ENCODE measurements at regions not wholly inside any gene's neighbourhood (a gene's known extent, or its start where the extent isn't known, plus 50 kb on each side); places are given as distances from the start of the nearest gene placed in this dataset.

DNA sequence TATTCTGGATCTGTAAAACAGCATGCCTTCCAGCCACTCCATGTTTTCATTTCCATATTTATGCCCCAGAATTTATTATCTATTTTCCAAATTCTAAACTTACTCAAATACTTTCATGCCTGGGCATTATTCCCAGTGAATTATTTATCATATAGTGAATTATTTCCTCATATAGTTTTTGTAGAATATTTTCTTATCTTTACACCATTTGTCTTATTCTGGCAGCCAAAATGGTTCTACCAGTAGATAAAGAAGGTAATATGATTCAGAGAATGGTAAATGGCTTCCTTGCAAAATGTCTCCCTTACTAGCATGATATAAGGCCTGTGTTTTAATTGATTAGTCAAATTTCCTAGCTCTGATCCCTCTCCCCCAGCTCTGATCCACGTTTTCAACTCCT, 305.8 kb downstream of the SPRY2 start:
- DNase-seq: no peak
- no peaks in the 10 kb centered on the region for H3K4me1 Mint-ChIP-seq
- no peaks in the 10 kb centered on the region for H3K36me3 Mint-ChIP-seq (ENCODE audit: low read depth)
- H3K27ac Mint-ChIP-seq: no peak overlapping the region
- no peaks in the 10 kb centered on the region for H3K27me3 Mint-ChIP-seq
- no peak overlapping the region for H3K4me3 Mint-ChIP-seq
- POLR2A ChIA-PET: no interaction called here
- no peaks in the 10 kb centered on the region for H3K9me3 Mint-ChIP-seq
- CTCF ChIA-PET: no interaction called here

GRCh38 chr13:80033951-80034350, 307.0 kb downstream of the SPRY2 start:
- no peak overlapping the region for H3K4me3 Mint-ChIP-seq
- no peak for DNase-seq
- H3K27ac Mint-ChIP-seq: no peak overlapping the region
- ChIA-PET POLR2A (no interaction called here), CTCF (no interaction called here)
- no peaks in the 10 kb centered on the region for H3K9me3 Mint-ChIP-seq
- no peaks in the 10 kb centered on the region for H3K27me3 Mint-ChIP-seq
- H3K36me3 Mint-ChIP-seq (ENCODE audit: low read depth): no peaks in the 10 kb centered on the region
- no peaks in the 10 kb centered on the region for H3K4me1 Mint-ChIP-seq

DNA sequence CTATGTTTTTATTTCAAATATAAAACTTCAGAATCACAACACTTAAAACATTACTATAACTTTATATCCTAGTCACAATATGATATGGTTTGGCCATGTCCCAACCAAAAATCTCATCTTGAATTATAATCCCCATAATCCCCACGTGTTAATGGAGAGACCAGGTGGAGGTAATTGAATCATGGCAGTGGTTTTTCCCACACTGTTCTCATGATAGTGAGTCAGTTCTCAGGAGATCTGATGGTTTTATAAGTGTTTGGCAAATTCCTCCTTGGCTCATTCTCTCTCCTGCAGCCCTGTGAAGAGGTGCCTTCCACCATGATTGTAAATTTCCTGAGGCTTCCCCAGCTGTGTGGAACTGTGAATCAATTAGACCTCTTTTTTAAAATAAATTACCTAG, 307.6 kb downstream of the SPRY2 start:
- ChIA-PET POLR2A (no interaction called here), CTCF (no interaction called here)
- no peaks in the 10 kb centered on the region for H3K9me3 Mint-ChIP-seq

DNA sequence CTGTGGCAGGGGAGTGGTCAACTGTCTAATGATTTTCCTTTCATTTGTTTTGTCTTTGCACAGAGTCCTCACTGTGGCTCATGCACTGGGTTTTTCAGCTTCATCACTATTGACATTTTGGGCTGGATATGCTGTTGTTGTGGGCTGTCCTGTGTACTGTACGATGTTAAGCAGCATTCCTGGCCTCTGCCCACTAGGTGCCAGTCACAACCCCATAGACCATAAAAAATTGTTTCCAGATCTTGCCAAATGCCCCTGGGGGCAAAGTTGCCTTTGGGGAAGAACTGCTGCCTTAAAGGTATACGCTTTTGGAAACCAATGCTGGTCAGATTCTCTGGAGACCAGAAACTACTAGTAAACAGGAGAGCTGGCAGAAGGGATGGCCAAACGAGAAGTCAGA, 310.4 kb downstream of the SPRY2 start:
- no peak overlapping the region for H3K4me3 Mint-ChIP-seq
- no peaks in the 10 kb centered on the region for H3K27me3 Mint-ChIP-seq
- no peaks in the 10 kb centered on the region for H3K4me1 Mint-ChIP-seq
- H3K27ac Mint-ChIP-seq: no peak overlapping the region
- no peaks in the 10 kb centered on the region for H3K36me3 Mint-ChIP-seq (ENCODE audit: low read depth)
- ChIA-PET CTCF (no interaction called here), POLR2A (no interaction called here)
- no peak for DNase-seq
- H3K9me3 Mint-ChIP-seq: no peaks in the 10 kb centered on the region

More for the DNA sequence above, 307.6 kb downstream of the SPRY2 start:
- no peaks in the 10 kb centered on the region for H3K4me1 Mint-ChIP-seq
- H3K4me3 Mint-ChIP-seq: no peak overlapping the region
- no peaks in the 10 kb centered on the region for H3K36me3 Mint-ChIP-seq (ENCODE audit: low read depth)
- no peak for DNase-seq
- no peak overlapping the region for H3K27ac Mint-ChIP-seq
- H3K27me3 Mint-ChIP-seq: no peaks in the 10 kb centered on the region

- H3K9me3 Mint-ChIP-seq: no peaks in the 10 kb centered on the region
- CTCF ChIA-PET: no interaction called here
- H3K27ac Mint-ChIP-seq: no peak overlapping the region
- H3K36me3 Mint-ChIP-seq (ENCODE audit: low read depth): no peaks in the 10 kb centered on the region
- POLR2A ChIA-PET: no interaction called here
- no peaks in the 10 kb centered on the region for H3K4me1 Mint-ChIP-seq
- no peak for DNase-seq
- no peaks in the 10 kb centered on the region for H3K27me3 Mint-ChIP-seq
- H3K4me3 Mint-ChIP-seq: no peak overlapping the region
Measured at GRCh38 chr13:80029170-80029569, 311.8 kb downstream of the SPRY2 start.

GRCh38 chr13:80022146-80022545, 318.8 kb downstream of the SPRY2 start:
- Mint-ChIP-seq H3K9me3 (no peaks in the 10 kb centered on the region), H3K27ac (no peak overlapping the region), H3K4me1 (no peaks in the 10 kb centered on the region), H3K36me3 (ENCODE audit: low read depth) (no peaks in the 10 kb centered on the region), H3K4me3 (no peak overlapping the region), H3K27me3 (no peaks in the 10 kb centered on the region)
- ChIA-PET POLR2A (no interaction called here), CTCF (no interaction called here)
- no peak for DNase-seq

DNA sequence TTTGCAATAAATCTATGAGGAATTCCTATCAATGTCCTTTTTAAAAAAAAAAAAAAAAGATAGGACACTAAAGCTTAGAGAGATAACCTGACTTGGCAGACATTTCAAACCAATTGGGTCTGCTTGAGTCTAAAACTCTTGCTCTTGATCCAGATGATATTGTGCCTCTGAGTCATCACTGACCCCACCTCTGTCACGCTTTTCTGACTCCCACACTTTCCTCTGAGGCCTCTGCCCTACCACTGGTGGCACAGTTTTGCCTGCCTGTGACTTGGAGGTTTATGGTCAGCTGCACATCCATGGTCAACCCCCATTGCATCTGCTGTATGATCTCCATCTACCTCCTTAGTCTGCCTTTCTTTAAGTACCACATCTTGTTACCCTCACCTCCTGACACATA, 328.7 kb downstream of the SPRY2 start:
- DNase-seq: no peak
- Mint-ChIP-seq H3K4me1 (no peaks in the 10 kb centered on the region), H3K27me3 (no peaks in the 10 kb centered on the region), H3K36me3 (ENCODE audit: low read depth) (no peaks in the 10 kb centered on the region), H3K27ac (no peak overlapping the region), H3K9me3 (no peaks in the 10 kb centered on the region), H3K4me3 (no peak overlapping the region)
- POLR2A ChIA-PET: no interaction called here
- CTCF ChIA-PET: no interaction called here

DNA sequence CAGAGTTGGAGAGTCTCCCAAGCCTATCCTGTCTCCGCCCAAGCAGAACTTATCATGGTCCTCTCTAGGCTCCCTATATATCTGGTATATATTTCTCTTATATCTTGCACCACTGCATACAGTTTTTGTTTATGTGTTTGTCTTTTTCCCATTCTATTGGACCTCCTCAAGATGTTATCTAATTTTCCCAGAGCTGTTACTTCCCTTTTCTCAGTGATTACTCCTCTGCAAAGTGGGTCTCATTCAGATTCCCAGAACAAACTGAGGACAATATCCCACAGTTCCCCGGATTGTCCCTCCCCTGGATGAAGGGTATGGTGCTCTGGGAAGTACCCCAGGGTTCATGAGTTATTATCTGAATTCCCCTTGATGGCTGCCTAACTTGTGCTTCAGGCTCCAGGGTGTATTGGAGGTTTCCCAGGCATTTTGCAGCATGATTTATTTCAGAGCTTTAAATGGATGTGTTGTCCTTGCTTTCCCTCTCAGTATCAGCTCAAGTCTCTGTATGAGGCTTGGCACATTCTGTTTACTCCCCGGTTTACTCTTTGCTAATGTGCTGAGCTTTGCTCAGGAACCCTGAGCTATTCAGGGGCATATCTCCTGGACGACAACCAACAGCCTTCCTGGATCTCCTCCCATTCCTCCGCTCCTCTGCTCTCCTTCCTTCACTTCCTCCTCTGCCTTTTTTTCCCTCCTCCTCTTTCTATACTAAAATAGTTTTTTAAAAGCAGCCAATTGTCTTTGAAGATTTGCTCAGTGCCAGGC, 329.3 kb downstream of the SPRY2 start:
- no peak for DNase-seq
- no peak overlapping the region for H3K27ac Mint-ChIP-seq
- H3K36me3 Mint-ChIP-seq (ENCODE audit: low read depth): no peaks in the 10 kb centered on the region
- H3K4me1 Mint-ChIP-seq: no peaks in the 10 kb centered on the region
- H3K9me3 Mint-ChIP-seq: no peaks in the 10 kb centered on the region
- no peak overlapping the region for H3K4me3 Mint-ChIP-seq
- no peaks in the 10 kb centered on the region for H3K27me3 Mint-ChIP-seq
- ChIA-PET POLR2A (no interaction called here), CTCF (no interaction called here)

DNA sequence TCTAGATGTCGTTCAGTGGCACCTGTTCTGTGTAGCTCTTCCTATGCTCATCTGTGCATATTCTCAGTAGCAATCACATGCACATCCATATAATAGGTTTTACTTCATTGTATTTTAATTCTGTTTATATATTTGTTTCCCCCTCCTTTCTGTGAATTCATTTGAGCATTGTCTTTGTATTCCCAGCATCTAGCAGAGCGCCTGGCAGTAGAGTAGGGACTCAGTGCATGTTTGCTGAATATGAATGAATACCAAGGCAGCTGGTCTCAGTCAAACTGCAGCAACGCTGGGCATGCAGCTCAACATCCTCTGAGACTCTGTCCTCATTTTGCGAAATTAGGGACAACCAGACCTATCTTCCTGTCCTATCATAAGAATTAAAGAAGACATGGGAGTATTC, 330.1 kb downstream of the SPRY2 start:
- Mint-ChIP-seq H3K9me3 (no peaks in the 10 kb centered on the region), H3K27me3 (no peaks in the 10 kb centered on the region), H3K36me3 (ENCODE audit: low read depth) (no peaks in the 10 kb centered on the region), H3K4me3 (no peak overlapping the region), H3K4me1 (no peaks in the 10 kb centered on the region), H3K27ac (no peak overlapping the region)
- POLR2A ChIA-PET: no interaction called here
- CTCF ChIA-PET: no interaction called here
- DNase-seq: no peak

- Mint-ChIP-seq H3K27me3 (no peaks in the 10 kb centered on the region), H3K4me1 (no peaks in the 10 kb centered on the region), H3K9me3 (no peaks in the 10 kb centered on the region), H3K36me3 (ENCODE audit: low read depth) (no peaks in the 10 kb centered on the region), H3K4me3 (no peak overlapping the region), H3K27ac (no peak overlapping the region)
- POLR2A ChIA-PET: no interaction called here
- DNase-seq: no peak
- CTCF ChIA-PET: no interaction called here
Measured at GRCh38 chr13:80010286-80010831, 330.6 kb downstream of the SPRY2 start.

DNA sequence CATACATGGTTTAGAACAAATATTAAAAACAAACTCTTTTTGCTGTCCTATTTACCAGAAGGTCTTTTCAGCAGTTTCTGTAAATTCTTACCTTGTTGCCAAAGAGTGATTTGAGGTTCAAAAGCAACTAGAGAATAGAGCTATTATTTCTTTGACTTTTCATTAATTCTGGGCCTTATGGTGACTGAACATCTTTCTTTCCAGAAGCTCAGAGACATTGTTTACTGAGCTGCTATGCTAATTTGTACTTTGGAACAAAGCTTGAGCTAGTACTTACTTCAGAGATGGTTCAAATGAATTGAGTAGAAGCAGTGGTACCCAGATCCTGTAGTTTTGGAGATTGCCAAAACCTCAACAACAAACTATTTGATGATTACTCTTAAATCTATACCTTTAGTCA, 331.2 kb downstream of the SPRY2 start:
- no peaks in the 10 kb centered on the region for H3K36me3 Mint-ChIP-seq (ENCODE audit: low read depth)
- H3K27ac Mint-ChIP-seq: no peak overlapping the region
- no peaks in the 10 kb centered on the region for H3K4me1 Mint-ChIP-seq
- no peak overlapping the region for H3K4me3 Mint-ChIP-seq
- no peaks in the 10 kb centered on the region for H3K9me3 Mint-ChIP-seq
- no peak for DNase-seq
- ChIA-PET CTCF (no interaction called here), POLR2A (no interaction called here)
- H3K27me3 Mint-ChIP-seq: no peaks in the 10 kb centered on the region

DNA sequence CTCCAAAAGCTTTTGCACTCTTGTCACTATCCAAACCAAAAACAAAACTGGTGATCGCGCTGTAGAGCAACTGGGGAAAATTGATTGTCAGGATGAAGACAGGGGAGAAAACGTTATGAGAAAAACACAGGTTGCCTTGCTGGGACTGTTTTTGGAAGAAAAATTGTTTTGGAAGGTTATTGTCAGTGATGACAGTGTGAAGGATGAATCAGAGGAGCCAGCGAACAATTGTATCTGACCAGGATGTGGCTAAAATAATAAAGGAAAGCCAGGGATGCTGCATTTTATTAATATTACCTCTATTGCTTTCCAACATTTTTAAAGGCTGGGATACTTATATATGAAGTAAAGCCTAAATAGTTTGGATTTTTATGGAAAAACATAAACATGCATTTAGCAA, 334.0 kb downstream of the SPRY2 start:
- POLR2A ChIA-PET: no interaction called here
- Mint-ChIP-seq H3K9me3 (no peaks in the 10 kb centered on the region), H3K4me3 (no peak overlapping the region), H3K4me1 (no peaks in the 10 kb centered on the region), H3K27ac (no peak overlapping the region), H3K27me3 (no peaks in the 10 kb centered on the region), H3K36me3 (ENCODE audit: low read depth) (no peaks in the 10 kb centered on the region)
- CTCF ChIA-PET: interaction anchor here (0.8 kb wide), 1 partner anchor 328 kb away, joined by 3 read pairs; no protein-coding TSS in a partner anchor
- DNase-seq: no peak

- H3K9me3 Mint-ChIP-seq: no peaks in the 10 kb centered on the region
- H3K4me1 Mint-ChIP-seq: no peaks in the 10 kb centered on the region
- POLR2A ChIA-PET: no interaction called here
- no peaks in the 10 kb centered on the region for H3K36me3 Mint-ChIP-seq (ENCODE audit: low read depth)
- H3K27ac Mint-ChIP-seq: no peak overlapping the region
- no peaks in the 10 kb centered on the region for H3K27me3 Mint-ChIP-seq
- H3K4me3 Mint-ChIP-seq: no peak overlapping the region
- no peak for DNase-seq
- CTCF ChIA-PET: no interaction called here
Measured at GRCh38 chr13:80001510-80001842, 339.4 kb downstream of the SPRY2 start.

- CTCF ChIA-PET: no interaction called here
- Mint-ChIP-seq H3K9me3 (no peaks in the 10 kb centered on the region), H3K4me3 (no peak overlapping the region), H3K27ac (no peak overlapping the region), H3K27me3 (no peaks in the 10 kb centered on the region), H3K4me1 (no peaks in the 10 kb centered on the region), H3K36me3 (ENCODE audit: low read depth) (no peaks in the 10 kb centered on the region)
- POLR2A ChIA-PET: no interaction called here
- no peak for DNase-seq
Measured at GRCh38 chr13:80000684-80001509, 340.0 kb downstream of the SPRY2 start.
